Activated naive CD4-positive, alpha-beta T cell treated with Interleukin-2 at 50 U/mL for 16 hours (primary cell): ENCODE measurements at regions not wholly inside any gene's neighbourhood (a gene's known extent, or its start where the extent isn't known, plus 50 kb on each side); places are given as distances from the start of the nearest gene placed in this dataset.

Experiments used
- DNase-seq: peaks from one replicate; pipeline ENCODE4 v3.0.0-alpha.2; 2020

GRCh38 chr2:106631281-106631680, 144.1 kb downstream of the CD8B2 start:
- DNase-seq, result no peak

GRCh38 chr2:106638043-106638442, 150.9 kb downstream of the CD8B2 start:
- no peak for DNase-seq

DNA sequence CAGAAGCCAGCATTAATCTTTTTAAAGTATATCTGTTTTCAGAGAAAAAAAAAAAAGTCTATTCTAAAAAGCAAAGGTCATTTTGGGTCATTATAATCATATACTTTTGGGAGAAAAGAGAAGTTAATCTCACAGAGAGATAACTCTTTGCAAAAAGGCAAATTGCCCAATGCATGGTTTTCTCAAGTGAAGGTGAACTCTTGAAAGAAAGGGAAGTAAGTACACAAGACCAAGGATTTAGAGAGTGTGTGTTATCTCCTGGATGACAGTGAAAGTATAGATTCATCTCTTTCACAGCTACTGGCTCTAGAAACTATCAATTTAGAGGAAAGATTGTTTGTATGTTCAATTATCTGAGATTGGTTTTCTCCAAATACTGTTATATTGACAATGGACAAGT, 151.4 kb downstream of the CD8B2 start:
- DNase-seq, result no peak

GRCh38 chr2:106642679-106643078, 155.5 kb downstream of the CD8B2 start:
- no peak for DNase-seq

DNA sequence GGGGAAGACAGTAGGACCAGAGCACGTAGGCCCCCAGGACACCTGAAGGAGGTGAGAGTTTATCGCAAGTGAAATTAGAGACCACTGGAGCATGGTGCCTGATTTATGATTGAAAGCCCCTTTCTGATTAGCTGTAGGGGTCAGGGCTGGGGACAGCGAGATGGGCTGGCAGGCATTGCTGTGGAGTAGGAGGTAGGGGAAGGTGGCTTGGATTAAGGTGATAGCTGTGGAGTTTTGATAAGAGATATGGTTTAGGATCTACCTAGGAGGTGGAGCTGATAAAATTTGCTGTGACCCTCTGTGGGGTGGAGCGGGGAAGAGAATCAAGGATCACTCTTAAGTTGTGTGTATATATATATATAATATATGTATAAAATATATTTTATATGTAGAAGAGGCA, 157.5 kb downstream of the CD8B2 start:
- DNase-seq, result no peak

- no peak for DNase-seq
Measured at GRCh38 chr2:106646605-106647004, 159.4 kb downstream of the CD8B2 start.

DNA sequence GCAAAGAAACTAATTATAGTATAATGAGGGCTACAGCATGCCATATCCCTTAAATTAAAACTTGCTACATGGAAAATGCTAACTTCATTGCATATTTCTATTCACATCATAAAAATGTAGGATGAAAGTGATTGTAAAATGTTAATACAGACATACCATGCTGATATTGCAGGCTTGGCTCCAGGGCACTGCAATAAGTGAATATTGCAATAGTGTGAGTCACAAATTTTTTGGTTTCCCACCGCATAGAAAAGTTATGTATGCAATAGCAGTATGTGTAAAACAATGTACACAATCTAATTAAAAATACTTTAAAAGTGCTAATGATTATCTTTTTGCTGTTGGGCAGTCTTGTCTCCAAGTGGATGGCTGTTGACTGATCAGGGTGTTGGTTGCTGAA, 162.1 kb downstream of the CD8B2 start:
- DNase-seq, result no peak

DNA sequence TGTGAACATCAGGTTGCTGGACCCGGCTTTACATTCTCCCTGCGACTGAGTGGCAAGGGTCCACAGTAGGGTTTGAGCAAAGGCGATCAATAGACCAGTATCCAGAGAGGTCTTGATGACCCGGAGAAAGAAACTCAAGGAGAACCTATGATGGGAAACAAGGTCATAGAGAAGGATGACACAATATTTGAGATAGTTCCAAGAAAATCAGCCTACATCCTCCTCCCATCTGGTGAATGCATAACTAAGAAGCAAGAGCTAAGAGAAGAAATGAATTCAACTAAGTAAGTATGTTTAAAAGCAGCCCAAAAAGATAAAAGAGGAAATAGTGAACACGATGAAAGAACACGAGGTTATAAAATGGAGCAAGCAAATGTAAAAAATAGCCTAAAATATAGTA, 166.3 kb downstream of the CD8B2 start:
- no peak for DNase-seq

DNA sequence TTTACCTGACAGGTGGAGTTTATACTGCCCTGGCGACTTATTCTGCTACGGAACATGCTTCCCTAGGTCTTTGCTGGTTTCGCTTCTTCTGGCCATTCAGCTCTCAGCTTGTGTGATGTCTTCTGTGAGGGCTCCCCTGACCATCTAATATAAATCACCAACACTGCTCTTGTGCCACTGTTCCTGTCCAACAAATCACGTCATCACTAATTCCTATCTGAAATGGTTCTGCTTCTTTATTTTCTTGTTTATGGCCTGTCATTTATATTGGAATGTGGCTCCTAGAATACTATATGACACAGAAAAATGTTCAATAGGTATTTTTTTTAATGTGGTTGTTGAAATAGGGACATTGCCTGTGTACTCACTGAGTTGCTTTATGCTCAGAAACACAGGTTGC, 171.5 kb downstream of the CD8B2 start:
- DNase-seq, result no peak

GRCh38 chr2:106664669-106665068, 177.5 kb downstream of the CD8B2 start:
- no peak for DNase-seq

DNA sequence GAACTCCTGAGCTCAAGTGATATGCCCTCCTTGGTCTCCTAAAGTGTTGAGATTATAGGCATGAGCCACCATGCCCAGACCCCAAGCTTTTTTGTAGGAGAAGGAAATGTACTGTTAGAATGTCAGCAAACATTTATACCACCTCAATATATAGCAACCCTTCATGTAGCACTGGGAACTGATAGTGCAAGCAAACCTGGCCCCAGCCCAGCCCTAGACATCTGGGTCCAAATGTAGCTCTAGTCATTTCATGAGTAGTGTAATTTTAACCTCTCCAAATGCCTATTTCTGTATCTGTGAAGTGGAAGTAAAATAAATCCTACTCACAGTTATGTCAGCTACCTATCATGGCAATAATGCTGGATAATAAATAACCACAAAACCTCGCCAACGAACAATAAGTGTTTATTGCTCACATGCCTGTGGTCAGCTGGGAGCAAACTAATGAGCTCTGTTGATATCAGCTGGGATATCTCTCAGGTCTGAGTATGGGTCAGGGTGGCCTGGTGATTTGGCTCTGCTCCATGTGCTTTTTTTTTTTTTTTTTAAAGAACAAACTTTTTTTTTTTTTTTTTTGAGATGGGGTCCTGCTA, 180.4 kb downstream of the CD8B2 start:
- DNase-seq, result no peak

GRCh38 chr2:106685180-106685897, 198.2 kb downstream of the CD8B2 start:
- no peak for DNase-seq

DNA sequence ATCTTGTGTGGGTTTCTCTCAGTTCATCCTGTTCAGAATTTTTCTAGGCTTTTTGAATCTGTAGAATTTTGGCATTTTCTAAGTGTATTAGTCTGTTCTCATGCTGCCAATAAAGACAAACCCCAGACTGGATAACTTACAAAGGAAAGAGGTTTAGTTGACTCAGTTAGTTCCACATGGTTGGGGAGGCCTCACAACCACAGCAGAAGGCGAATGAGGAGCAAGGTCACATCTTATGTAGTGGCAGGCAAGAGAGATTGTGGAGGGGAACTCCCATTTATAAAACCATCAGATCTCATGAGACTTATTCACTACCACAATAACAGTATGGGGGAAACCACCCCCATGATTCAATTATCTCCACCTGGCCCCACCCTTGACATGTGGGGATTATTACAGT, 199.2 kb downstream of the ST6GAL2 start:
- no peak for DNase-seq

- DNase-seq, result no peak
Measured at GRCh38 chr2:106694964-106695470, 190.9 kb downstream of the ST6GAL2 start.

DNA sequence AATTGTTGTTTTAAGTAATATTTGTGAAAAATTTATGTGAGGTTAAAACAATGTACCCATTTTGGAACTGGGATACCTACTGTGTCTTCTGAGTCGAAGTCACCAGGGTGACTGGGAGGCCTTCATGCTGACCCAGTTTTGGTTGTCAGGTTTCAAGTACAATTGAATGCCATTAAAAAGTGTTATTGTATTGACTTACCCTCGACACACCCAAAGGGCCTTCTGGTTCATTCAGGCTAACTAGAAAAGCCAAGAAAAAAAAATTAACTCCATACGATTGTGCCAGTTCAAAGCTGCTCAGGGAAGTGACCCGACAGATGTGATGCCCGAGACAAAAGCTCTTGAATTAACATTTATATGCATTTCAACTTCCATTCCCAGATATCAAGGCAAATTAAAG, 190.0 kb downstream of the ST6GAL2 start:
- DNase-seq, result no peak

DNA sequence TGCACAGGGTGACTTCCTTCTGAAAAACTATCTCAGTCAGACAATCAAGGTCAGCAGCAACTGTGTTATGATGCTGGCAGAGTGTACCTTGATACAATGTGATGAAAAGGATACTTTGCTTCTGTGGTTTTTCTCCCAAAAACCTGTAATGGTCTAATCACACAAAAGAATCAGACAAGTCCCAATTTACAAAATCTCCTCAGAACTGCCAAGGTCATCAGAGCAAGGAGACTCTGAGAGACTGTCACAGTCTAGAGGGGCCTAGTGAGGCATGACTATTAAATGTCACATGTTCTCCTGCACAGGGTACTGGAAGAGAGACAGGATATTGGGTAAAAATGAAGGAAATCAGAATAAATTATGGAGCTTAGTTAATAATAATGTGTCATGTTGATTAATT, 185.4 kb downstream of the ST6GAL2 start:
- DNase-seq, result no peak

DNA sequence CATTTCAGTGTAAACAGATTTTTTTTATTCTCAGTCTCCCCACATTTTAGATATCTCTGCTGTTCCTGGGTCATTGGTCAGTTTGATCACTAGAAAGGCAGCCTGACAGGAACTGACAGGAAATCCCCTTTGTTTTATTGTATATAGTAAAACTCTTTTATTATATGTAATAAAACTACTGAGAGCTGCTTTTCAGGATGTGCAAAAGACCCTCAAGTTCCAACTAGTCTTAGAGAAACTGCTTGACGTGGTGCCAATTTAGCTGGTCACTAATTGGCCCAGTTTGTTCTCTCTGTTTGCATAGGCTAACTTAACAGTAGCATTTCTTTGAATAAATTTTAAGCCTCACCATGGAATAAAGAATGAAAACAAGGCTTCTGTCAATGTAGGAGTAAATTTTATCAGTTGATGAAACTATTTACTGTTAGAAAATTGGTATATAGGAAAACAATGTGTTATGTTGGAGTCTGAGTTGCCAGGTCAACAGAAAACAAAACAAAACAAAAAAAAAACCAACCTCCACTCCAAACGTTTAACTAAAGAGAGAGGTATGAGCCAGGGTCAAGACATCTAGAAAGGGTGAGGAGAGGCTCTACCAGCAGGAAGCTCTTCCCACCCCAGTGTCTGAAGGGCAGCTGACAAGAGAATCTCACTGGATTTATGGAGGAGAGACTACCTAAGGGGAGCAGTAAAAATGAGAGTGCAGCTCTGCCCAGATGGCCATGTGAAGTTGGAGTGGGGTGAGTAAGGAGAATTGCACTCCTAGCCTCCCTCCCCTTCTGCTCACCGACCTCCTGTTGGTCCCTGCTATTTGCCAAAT, 184.6 kb downstream of the ST6GAL2 start:
- DNase-seq, result no peak

GRCh38 chr2:106703161-106703560, 182.8 kb downstream of the ST6GAL2 start:
- DNase-seq, result no peak

DNA sequence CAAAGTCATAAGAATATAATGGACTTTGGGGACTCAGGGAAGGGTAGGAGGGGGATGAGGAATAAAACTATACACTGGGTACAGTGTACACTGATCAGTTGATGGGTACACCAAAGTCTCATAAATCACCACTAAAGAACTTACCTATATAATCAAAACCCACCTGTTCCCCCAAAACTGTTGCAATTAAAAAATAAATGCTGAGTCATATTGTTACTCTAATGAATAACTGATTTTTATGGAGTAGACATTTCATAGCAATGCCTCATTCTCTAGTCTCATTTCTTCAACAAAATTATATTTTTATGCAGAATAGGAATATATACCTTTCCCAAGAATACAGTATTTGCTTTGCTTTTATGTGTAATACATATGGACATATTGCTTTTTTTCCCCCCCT, 181.2 kb downstream of the ST6GAL2 start:
- DNase-seq, result no peak

- DNase-seq, result no peak
Measured at GRCh38 chr2:106705877-106706276, 180.1 kb downstream of the ST6GAL2 start.

GRCh38 chr2:106706283-106706682, 179.7 kb downstream of the ST6GAL2 start:
- no peak for DNase-seq

DNA sequence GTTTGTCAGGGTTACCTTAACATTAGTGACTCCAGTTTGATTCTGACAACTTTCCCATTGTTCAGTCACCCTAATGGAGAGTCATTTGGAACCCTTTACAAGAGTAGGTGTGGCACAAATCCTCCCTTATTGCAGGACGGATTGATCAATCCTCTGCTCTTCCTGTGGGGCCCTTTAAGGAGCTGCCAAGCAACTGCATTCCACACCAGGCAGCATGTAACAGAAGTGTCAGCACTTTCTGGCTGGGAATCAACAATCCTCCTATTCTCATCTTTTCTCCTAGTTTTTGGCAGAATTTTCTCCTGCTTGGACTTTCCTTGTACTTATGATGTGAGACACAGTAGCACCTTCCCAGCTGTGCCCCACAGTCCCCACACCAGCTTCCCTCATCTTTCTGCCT, 177.8 kb downstream of the ST6GAL2 start:
- DNase-seq, result no peak

DNA sequence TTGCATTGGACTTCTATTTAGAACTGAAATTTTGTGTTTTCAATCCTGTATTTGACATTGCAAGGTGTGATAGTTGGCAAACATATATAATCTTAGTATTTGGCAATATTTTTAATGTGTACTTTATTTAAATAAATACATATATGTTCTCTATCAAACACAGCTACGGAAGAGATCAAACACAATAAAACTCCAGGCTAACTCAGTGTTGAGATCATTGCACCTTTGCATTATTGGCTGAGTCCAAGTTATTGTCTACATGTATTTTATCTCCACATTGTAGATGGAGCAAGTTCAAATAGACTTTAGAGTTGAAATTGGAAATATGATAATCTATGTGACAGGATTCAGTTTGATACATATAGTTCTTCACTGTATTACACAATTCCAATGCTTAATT, 176.7 kb downstream of the ST6GAL2 start:
- no peak for DNase-seq

- DNase-seq, result no peak
Measured at GRCh38 chr2:106719222-106719621, 166.7 kb downstream of the ST6GAL2 start.
